HG02588 (cell line): ENCODE measurements at regions not wholly inside any gene's neighbourhood (a gene's known extent, or its start where the extent isn't known, plus 50 kb on each side); places are given as distances from the start of the nearest gene placed in this dataset.

Source experiments
- ATAC-seq: cut with Tn5 transposase; IDR thresholded peaks from one replicate; pipeline ENCODE4 v1.9.1; 2021; ENCODE audit warnings: mild to moderate bottlenecking, moderate library complexity; ENCODE audit not compliant: unreplicated experiment

GRCh38 chr2:120683701-120684100 lies 52.0 kb upstream of the GLI2 start:
- no peak for ATAC-seq

- ATAC-seq, result no peak
These were observed 51.2 kb upstream of the GLI2 start for GRCh38 chr2:120684289-120685065.

GRCh38 chr2:120685066-120685973 lies 50.3 kb upstream of the GLI2 start:
- no peak for ATAC-seq
